BLaER1 (cell line): ENCODE measurements at regions not wholly inside any gene's neighbourhood (a gene's known extent, or its start where the extent isn't known, plus 50 kb on each side); places are given as distances from the start of the nearest gene placed in this dataset.

Source experiments
- H3K27ac ChIP-seq: shearing (Covaris generic); formaldehyde crosslinking; 2 replicates; pipeline ENCODE4 v1.8.1; 2022
- H3K27me3 ChIP-seq: shearing (Covaris generic); formaldehyde crosslinking; 2 replicates; pipeline ENCODE4 v1.8.1; 2022
- H3K36me3 ChIP-seq: shearing (Covaris generic); formaldehyde crosslinking; 2 replicates; pipeline ENCODE4 v1.8.1; 2022
- H3K4me1 ChIP-seq: shearing (Covaris generic); formaldehyde crosslinking; 2 replicates; pipeline ENCODE4 v1.8.1; 2022
- H3K4me2 ChIP-seq: shearing (Covaris generic); formaldehyde crosslinking; 2 replicates; pipeline ENCODE4 v1.8.1; 2022
- H3K4me3 ChIP-seq: shearing (Covaris generic); formaldehyde crosslinking; 2 replicates; pipeline ENCODE4 v1.8.1; 2022
- H3K9ac ChIP-seq: shearing (Covaris generic); formaldehyde crosslinking; 2 replicates; pipeline ENCODE4 v1.8.1; 2022
- H3K9me3 ChIP-seq: shearing (Covaris generic); formaldehyde crosslinking; 2 replicates; pipeline ENCODE4 v1.8.1; 2022
- H4K20me1 ChIP-seq: shearing (Covaris generic); formaldehyde crosslinking; 2 replicates; pipeline ENCODE4 v1.8.1; 2022
- Cebpa-rat ChIP-seq: shearing (Covaris generic); IDR thresholded peaks from 2 replicates; pipeline ENCODE4 v1.8.1; 2022

DNA sequence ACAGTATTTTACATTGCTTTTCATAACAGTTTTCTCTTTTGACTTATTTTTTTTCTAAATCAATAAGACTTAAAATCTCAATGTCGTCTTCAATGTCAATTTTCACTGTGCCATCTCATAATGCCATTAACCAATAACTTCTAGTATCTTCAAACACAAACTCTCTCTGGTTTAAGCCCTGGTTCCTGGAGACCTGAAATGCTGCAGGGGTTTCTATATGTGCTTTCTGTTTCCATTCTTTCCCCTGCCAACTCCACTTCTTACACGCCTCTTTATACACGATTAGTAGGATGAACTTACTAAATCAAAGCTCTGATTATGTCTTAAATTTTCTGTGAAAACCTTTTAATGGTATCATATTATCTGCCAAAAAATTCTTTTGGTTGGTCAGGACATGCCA, 191.4 kb downstream of the AMY1C start:
- no peaks in the 10 kb centered on the region for H3K36me3 ChIP-seq
- no peak overlapping the region for H3K4me2 ChIP-seq
- no peak overlapping the region for H3K27ac ChIP-seq
- H3K27me3 ChIP-seq, result no peaks in the 10 kb centered on the region
- no peaks in the 10 kb centered on the region for H4K20me1 ChIP-seq
- TF ChIP-seq Cebpa-rat, result no peak
- no peaks in the 10 kb centered on the region for H3K4me1 ChIP-seq
- no peaks in the 10 kb centered on the region for H3K9me3 ChIP-seq
- H3K9ac ChIP-seq, result no peak overlapping the region
- no peak overlapping the region for H3K4me3 ChIP-seq

DNA sequence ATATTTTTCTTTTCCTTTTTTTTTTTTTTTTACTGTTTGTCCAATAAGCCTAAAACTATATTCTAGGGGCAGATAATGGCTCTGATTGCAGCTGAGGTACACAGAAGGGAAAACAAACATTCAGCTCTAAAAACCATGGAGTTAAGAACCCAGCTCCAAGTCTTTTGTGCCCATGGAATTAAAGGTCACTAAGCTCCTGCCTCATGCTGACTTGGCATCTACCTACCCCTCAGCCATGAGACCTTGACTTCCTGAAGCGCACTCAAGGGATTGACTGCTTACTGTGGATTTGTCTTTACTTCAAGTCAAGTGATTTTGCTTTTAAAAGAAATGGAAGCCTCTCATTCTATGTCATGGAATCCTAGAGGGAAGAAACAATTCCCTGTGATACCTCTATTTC, 192.3 kb downstream of the AMY1C start:
- TF ChIP-seq Cebpa-rat, result no peak
- Histone ChIP-seq H3K4me2 (no peak overlapping the region), H3K9ac (no peak overlapping the region), H3K9me3 (no peaks in the 10 kb centered on the region), H3K4me1 (no peaks in the 10 kb centered on the region), H3K4me3 (no peak overlapping the region), H4K20me1 (no peaks in the 10 kb centered on the region), H3K27me3 (no peaks in the 10 kb centered on the region), H3K36me3 (no peaks in the 10 kb centered on the region), H3K27ac (no peak overlapping the region)

DNA sequence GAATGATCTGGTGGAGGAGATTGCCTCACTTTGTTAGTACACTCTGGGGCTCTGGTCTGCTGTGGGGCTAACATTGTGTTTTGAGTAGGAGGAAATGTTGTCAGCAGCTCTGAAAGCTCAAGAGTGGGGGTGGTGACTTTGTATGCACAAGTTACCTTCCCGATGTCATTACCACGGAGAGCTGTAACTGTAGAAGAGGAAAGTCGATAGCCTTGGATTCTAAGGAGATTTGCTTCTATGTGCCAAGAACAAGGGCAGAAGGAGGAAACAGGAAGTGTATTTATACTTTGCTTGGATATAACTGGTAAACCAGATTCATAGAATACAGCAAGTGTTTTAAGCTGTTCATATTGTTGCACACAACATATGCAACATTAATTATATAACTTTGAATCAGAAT, 196.1 kb downstream of the AMY1C start:
- Histone ChIP-seq H3K4me1 (no peaks in the 10 kb centered on the region), H4K20me1 (no peaks in the 10 kb centered on the region), H3K4me2 (no peak overlapping the region), H3K9me3 (no peaks in the 10 kb centered on the region), H3K27me3 (no peaks in the 10 kb centered on the region), H3K4me3 (no peak overlapping the region), H3K9ac (no peak overlapping the region), H3K36me3 (no peaks in the 10 kb centered on the region), H3K27ac (no peak overlapping the region)
- no peak for TF ChIP-seq Cebpa-rat

DNA sequence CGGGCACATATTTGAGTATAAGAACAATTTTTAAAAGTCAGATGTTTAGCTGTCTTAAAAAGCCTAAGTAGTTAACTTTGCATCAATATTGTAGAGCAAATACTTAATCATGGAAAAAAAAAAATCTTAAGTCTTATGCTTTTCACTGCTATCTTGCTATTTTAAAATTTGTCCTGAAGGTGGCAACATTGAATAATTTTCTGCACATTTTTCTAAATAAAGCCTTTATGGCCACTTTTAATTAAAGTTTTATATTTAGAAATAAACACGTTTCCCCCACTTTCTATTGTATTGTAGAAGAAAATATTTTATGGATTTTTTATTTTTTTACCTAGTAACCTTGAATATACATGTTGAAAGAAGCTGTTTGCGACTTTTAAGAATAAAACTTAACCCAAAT, 198.8 kb downstream of the AMY1C start:
- H3K27me3 ChIP-seq, result no peaks in the 10 kb centered on the region
- no peak for TF ChIP-seq Cebpa-rat
- no peak overlapping the region for H3K9ac ChIP-seq
- H3K4me2 ChIP-seq, result no peak overlapping the region
- no peaks in the 10 kb centered on the region for H3K36me3 ChIP-seq
- no peak overlapping the region for H3K4me3 ChIP-seq
- H4K20me1 ChIP-seq, result no peaks in the 10 kb centered on the region
- no peaks in the 10 kb centered on the region for H3K9me3 ChIP-seq
- H3K27ac ChIP-seq, result no peak overlapping the region
- H3K4me1 ChIP-seq, result no peaks in the 10 kb centered on the region

DNA sequence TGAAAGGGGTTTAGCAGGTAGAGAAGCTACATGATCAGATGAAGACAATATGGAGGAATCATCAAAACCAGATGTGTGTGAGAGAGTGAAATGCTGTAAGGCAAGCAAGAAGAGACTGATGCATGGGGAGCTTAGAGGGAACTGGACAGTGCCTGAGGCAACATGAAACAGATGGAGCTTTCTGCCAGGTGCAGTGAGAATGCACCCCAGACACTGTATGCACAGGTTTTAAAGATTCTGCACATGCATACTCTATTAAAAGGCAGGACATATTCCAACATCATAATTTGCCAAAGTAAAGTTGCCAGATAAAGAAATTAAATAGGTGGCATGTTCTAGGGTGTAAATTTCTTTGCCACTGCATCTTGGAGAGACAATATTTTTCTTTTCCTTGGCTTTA, 200.1 kb downstream of the AMY1C start:
- Histone ChIP-seq H3K4me1 (no peaks in the 10 kb centered on the region), H3K4me3 (no peak overlapping the region), H3K27ac (no peak overlapping the region), H3K4me2 (no peak overlapping the region), H3K9me3 (no peaks in the 10 kb centered on the region), H3K27me3 (no peaks in the 10 kb centered on the region), H3K9ac (no peak overlapping the region), H3K36me3 (no peaks in the 10 kb centered on the region), H4K20me1 (no peaks in the 10 kb centered on the region)
- TF ChIP-seq Cebpa-rat, result no peak

DNA sequence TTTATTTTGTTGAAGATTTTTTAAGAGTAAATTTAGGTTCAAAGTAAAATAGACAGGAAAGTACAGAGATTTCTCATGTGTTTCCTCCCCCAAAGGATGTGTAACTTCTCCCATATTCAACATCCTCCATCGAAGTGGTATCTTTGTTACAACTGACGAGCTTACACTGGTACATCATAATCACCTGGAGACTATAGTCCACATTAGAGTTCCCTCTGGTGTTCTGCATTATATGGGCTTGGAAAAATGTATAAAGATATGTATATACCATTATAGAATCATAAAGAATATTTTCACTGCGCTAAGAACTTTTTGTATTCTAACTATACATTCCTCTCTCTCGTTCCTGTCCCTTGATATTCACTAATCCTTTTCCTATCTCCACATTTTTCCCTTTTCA, 203.7 kb downstream of the AMY1C start:
- no peaks in the 10 kb centered on the region for H3K27me3 ChIP-seq
- no peak overlapping the region for H3K9ac ChIP-seq
- H3K27ac ChIP-seq, result no peak overlapping the region
- H3K4me3 ChIP-seq, result no peak overlapping the region
- no peak for TF ChIP-seq Cebpa-rat
- no peaks in the 10 kb centered on the region for H4K20me1 ChIP-seq
- no peaks in the 10 kb centered on the region for H3K9me3 ChIP-seq
- no peak overlapping the region for H3K4me2 ChIP-seq
- 0 out of 2 replicates have a peak, but pooled peaks cover 1% of the 10 kb centered on the region for H3K4me1 ChIP-seq
- H3K36me3 ChIP-seq, result no peaks in the 10 kb centered on the region

DNA sequence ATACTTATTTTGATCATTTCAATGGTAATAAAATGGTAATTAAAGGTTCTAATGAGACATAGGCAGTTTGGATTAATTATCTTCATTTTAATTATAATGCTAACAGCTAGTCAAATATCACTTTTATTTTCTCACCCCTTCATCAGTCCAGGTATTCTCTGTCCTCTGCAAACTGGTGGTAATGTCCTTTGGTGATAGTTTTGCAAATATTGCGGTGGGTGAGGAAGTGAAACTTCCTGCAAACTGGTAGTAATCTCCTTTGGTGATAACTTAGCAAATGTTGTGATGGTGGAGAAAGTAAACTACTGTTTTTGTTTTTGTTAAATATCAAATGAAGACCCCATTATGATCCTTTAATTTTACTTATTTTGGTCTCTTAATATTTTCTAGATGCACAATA, 209.0 kb downstream of the AMY1C start:
- 0 out of 2 replicates have a peak, but pooled peaks cover 7% of the 10 kb centered on the region for H3K4me1 ChIP-seq
- TF ChIP-seq Cebpa-rat, result no peak
- no peak overlapping the region for H3K4me3 ChIP-seq
- no peaks in the 10 kb centered on the region for H3K27me3 ChIP-seq
- H3K9ac ChIP-seq, result no peak overlapping the region
- no peaks in the 10 kb centered on the region for H3K36me3 ChIP-seq
- H4K20me1 ChIP-seq, result no peaks in the 10 kb centered on the region
- peaks cover 21% of the 10 kb centered on the region for H3K9me3 ChIP-seq
- no peak overlapping the region for H3K4me2 ChIP-seq
- H3K27ac ChIP-seq, result no peak overlapping the region

DNA sequence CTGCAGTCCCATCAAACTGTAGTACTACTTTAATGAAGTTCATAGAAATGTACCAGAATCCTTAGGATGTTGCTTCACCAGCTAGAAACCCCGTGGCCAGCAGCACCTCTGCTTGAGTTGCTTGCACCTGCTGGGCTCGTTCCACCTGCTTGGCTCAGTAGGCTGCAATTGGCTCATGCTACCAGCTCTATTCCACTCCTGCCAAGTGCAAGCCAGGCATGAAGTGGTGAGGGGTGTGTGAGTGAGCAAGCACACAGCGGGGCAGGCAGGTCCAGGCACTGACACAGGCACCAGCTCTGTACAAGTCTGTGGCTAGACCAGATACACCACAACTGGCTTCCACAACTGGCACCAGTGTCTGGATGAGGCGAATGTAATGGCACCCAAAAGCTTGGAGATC, 209.9 kb downstream of the AMY1C start:
- no peaks in the 10 kb centered on the region for H3K27me3 ChIP-seq
- 0 out of 2 replicates have a peak, but pooled peaks cover 7% of the 10 kb centered on the region for H3K4me1 ChIP-seq
- no peaks in the 10 kb centered on the region for H4K20me1 ChIP-seq
- no peaks in the 10 kb centered on the region for H3K36me3 ChIP-seq
- no peak overlapping the region for H3K4me3 ChIP-seq
- no peak overlapping the region for H3K27ac ChIP-seq
- H3K4me2 ChIP-seq, result no peak overlapping the region
- no peak overlapping the region for H3K9ac ChIP-seq
- H3K9me3 ChIP-seq, result peaks cover 21% of the 10 kb centered on the region
- no peak for TF ChIP-seq Cebpa-rat

DNA sequence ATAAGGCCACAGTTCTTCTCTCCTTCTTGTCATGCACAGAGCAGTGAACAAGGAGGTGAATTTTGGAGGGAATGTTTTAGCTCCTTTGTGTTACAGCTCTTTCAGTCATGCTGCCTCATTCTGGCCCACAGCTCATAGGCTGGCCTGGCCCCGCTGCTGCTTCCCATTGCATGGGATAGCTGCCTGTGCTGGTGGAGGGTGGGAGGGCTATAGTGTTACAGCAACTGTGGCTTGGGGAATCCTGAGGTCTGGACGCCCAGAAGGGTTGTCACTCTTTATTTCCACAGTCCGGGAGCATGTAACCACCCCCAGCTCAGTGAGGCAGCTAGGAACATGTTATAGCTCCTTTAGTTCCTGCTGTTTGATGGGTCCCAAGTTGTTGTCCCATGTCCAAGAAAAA, 210.3 kb downstream of the AMY1C start:
- no peak for TF ChIP-seq Cebpa-rat

DNA sequence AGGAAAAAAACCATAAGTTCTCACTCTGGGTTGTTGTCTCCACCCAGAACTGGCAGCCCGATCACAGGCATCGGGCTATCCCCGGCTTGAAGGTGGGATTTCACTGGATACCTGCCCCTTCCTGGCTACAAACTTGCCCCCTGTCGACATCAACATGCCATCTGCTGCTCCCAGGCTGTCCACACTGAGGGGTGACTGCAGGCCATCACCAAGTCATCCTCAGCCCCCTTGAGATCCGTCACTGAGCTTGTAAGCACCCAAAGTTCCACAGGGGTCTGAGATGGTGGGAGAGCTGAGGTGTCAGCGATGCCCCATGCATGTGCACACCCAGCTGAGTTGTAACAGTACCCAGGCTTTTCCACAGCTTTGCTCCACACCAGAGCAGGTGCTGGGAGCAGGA, 211.0 kb downstream of the AMY1C start:
- H4K20me1 ChIP-seq, result no peaks in the 10 kb centered on the region
- no peak overlapping the region for H3K27ac ChIP-seq
- H3K27me3 ChIP-seq, result no peaks in the 10 kb centered on the region
- H3K4me1 ChIP-seq, result 0 out of 2 replicates have a peak, but pooled peaks cover 7% of the 10 kb centered on the region
- no peak for TF ChIP-seq Cebpa-rat
- H3K9ac ChIP-seq, result no peak overlapping the region
- H3K4me3 ChIP-seq, result no peak overlapping the region
- no peak overlapping the region for H3K4me2 ChIP-seq
- no peaks in the 10 kb centered on the region for H3K36me3 ChIP-seq
- peaks cover 21% of the 10 kb centered on the region for H3K9me3 ChIP-seq

More for the DNA sequence above, 210.3 kb downstream of the AMY1C start:
- H3K4me2 ChIP-seq, result no peak overlapping the region
- H3K4me3 ChIP-seq, result no peak overlapping the region
- no peaks in the 10 kb centered on the region for H3K27me3 ChIP-seq
- H3K9ac ChIP-seq, result no peak overlapping the region
- 0 out of 2 replicates have a peak, but pooled peaks cover 7% of the 10 kb centered on the region for H3K4me1 ChIP-seq
- no peak overlapping the region for H3K27ac ChIP-seq
- H4K20me1 ChIP-seq, result no peaks in the 10 kb centered on the region
- H3K36me3 ChIP-seq, result no peaks in the 10 kb centered on the region
- H3K9me3 ChIP-seq, result peaks cover 21% of the 10 kb centered on the region

DNA sequence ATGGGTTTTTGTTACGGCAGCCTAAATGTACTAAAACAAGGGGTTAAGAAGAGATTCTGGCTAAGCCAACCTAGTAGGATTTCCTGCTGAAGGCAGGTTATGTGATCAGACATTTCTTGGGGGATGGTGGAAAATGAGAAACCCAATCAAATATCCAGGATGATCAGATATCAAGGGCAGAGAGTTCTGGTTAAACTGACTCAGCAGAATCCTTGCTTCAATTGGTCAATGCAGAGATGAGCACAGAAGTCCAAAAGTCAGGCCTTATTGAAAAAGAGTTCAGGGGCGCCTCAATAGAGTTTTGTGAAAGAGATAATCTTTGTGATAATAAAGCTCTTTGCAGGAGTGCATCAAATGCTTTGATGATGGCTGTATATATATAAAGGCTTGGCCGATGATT, 237.1 kb downstream of the AMY1C start:
- no peaks in the 10 kb centered on the region for H3K9me3 ChIP-seq
- H3K27me3 ChIP-seq, result no peaks in the 10 kb centered on the region
- H3K9ac ChIP-seq, result no peak overlapping the region
- no peak for TF ChIP-seq Cebpa-rat
- H3K36me3 ChIP-seq, result no peaks in the 10 kb centered on the region
- H3K4me2 ChIP-seq, result no peak overlapping the region
- H3K4me3 ChIP-seq, result no peak overlapping the region
- no peaks in the 10 kb centered on the region for H4K20me1 ChIP-seq
- no peak overlapping the region for H3K27ac ChIP-seq
- H3K4me1 ChIP-seq, result no peaks in the 10 kb centered on the region
